OCI-LY1 (cell line): ENCODE measurements at regions not wholly inside any gene's neighbourhood (a gene's known extent, or its start where the extent isn't known, plus 50 kb on each side); places are given as distances from the start of the nearest gene placed in this dataset.
"Not testable (repeated sequence)": the region's sequence is repeated elsewhere in the genome, so short reads cannot be mapped to it uniquely, and the experiment has no call there.

Experiments used
- H2AFZ ChIP-seq: fragments of 200-600 bp; sonication (generic), shearing (Covaris generic); 2 replicates; pipeline ENCODE4 v1.6.0; 2014; ENCODE audit warnings: antibody characterized with exemption, mild to moderate bottlenecking, low read length
- H3F3A ChIP-seq: fragments of 200-600 bp; sonication (generic), shearing (Covaris generic); 2 replicates; pipeline ENCODE4 v1.6.0; 2014; ENCODE audit warnings: mild to moderate bottlenecking, antibody characterized with exemption, low read length, moderate library complexity; ENCODE audit not compliant: insufficient read depth
- H3K27ac ChIP-seq: fragments of 200-600 bp; sonication (generic); 2 replicates; pipeline ENCODE4 v1.5.1; 2014; ENCODE audit warnings: low read length, mixed run types, mild to moderate bottlenecking, low read depth; ENCODE audit not compliant: poor library complexity, severe bottlenecking
- H3K27me3 ChIP-seq: fragments of 200-600 bp; sonication (generic); 2 replicates; pipeline ENCODE4 v1.6.0; 2014; ENCODE audit warnings: antibody characterized with exemption, mild to moderate bottlenecking, low read length, moderate library complexity; ENCODE audit not compliant: insufficient read depth
- H3K36me3 ChIP-seq: fragments of 200-600 bp; sonication (generic); 2 replicates; pipeline ENCODE4 v1.6.1; 2014; ENCODE audit warnings: mild to moderate bottlenecking, antibody characterized with exemption, low read length, moderate library complexity, mixed read lengths; ENCODE audit not compliant: insufficient read depth
- H3K4me1 ChIP-seq: fragments of 200-600 bp; sonication (generic); 2 replicates; pipeline ENCODE4 v1.5.1; 2014; ENCODE audit warnings: mild to moderate bottlenecking, low read length, moderate library complexity; ENCODE audit not compliant: insufficient read depth, severe bottlenecking
- H3K4me2 ChIP-seq: fragments of 200-600 bp; sonication (generic), shearing (Covaris generic); 2 replicates; pipeline ENCODE4 v1.6.1; 2014; ENCODE audit warnings: low read length
- H3K4me3 ChIP-seq: fragments of 200-600 bp; sonication (generic); 2 replicates; pipeline ENCODE4 v1.5.1; 2014; ENCODE audit warnings: low read length, low read depth, mild to moderate bottlenecking, mixed read lengths; ENCODE audit not compliant: poor library complexity, severe bottlenecking
- H3K79me2 ChIP-seq: fragments of 200-600 bp; shearing (Covaris generic); 2 replicates; pipeline ENCODE4 v1.6.1; 2016; ENCODE audit warnings: mixed run types, low read length, mixed read lengths; ENCODE audit not compliant: insufficient read depth
- H3K9ac ChIP-seq: fragments of 200-600 bp; sonication (generic), shearing (Covaris generic); 2 replicates; pipeline ENCODE4 v1.6.1; 2014; ENCODE audit warnings: mild to moderate bottlenecking, low read length, mixed read lengths
- H3K9me2 ChIP-seq: fragments of 200-600 bp; sonication (generic), shearing (Covaris generic); 2 replicates; pipeline ENCODE4 v1.6.1; 2014; ENCODE audit warnings: low read depth, mild to moderate bottlenecking, low read length, mixed read lengths
- H3K9me3 ChIP-seq: fragments of 200-600 bp; shearing (Covaris generic); 2 replicates; pipeline ENCODE4 v1.6.1; 2014; ENCODE audit warnings: low read length, mixed read lengths
- H4K20me1 ChIP-seq: fragments of 200-600 bp; sonication (generic), shearing (Covaris generic); 2 replicates; pipeline ENCODE4 v1.6.0; 2016; ENCODE audit warnings: mild to moderate bottlenecking, low read length; ENCODE audit not compliant: insufficient read depth

GRCh38 chr5:1617236-1617755 is 93.5 kb upstream of the LPCAT1 start:
- H3K4me3 ChIP-seq, H3K27me3 ChIP-seq: not testable (repeated sequence)

DNA sequence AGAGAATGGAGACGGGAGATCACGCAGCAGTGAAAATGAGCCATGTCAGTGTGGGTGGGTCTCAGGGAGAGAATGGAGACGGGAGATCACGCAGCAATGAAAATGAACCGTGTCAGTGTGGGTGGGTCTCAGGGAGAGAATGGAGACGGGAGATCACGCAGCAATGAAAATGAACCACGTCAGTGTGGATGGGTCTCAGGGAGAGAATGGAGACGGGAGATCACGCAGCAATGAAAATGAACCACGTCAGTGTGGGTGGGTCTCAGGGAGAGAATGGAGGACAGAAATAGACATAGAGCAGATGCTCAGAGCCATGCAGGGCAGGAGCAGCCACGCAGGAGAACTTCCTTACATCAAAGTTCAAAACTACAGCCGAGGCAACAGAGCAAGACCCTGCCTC is 89.8 kb upstream of the LPCAT1 start:
- not testable (repeated sequence) for H3K4me1 ChIP-seq, H3K27ac ChIP-seq, H3K79me2 ChIP-seq, H3K27me3 ChIP-seq, H3K9ac ChIP-seq, H3K36me3 ChIP-seq, H3K9me2 ChIP-seq, H3F3A ChIP-seq, H3K9me3 ChIP-seq, H4K20me1 ChIP-seq, H2AFZ ChIP-seq, H3K4me3 ChIP-seq, H3K4me2 ChIP-seq

More at GRCh38 chr5:1617236-1617755, 93.5 kb upstream of the LPCAT1 start:
- not testable (repeated sequence) for H2AFZ ChIP-seq, H3K9ac ChIP-seq, H3K4me2 ChIP-seq, H3K27ac ChIP-seq, H3K9me2 ChIP-seq, H3K79me2 ChIP-seq, H3K9me3 ChIP-seq, H4K20me1 ChIP-seq, H3F3A ChIP-seq, H3K4me1 ChIP-seq
- H3K36me3 ChIP-seq, result peaks cover 12% of the 10 kb centered on the region; the same call in 1 of the 2 replicates

GRCh38 chr5:1610526-1610925 is 86.8 kb upstream of the LPCAT1 start:
- H3K27ac ChIP-seq, H3K9me2 ChIP-seq, H3K27me3 ChIP-seq, H2AFZ ChIP-seq, H3K4me2 ChIP-seq, H4K20me1 ChIP-seq, H3K36me3 ChIP-seq, H3K9me3 ChIP-seq, H3K79me2 ChIP-seq, H3F3A ChIP-seq, H3K4me1 ChIP-seq, H3K9ac ChIP-seq, H3K4me3 ChIP-seq: not testable (repeated sequence)

DNA sequence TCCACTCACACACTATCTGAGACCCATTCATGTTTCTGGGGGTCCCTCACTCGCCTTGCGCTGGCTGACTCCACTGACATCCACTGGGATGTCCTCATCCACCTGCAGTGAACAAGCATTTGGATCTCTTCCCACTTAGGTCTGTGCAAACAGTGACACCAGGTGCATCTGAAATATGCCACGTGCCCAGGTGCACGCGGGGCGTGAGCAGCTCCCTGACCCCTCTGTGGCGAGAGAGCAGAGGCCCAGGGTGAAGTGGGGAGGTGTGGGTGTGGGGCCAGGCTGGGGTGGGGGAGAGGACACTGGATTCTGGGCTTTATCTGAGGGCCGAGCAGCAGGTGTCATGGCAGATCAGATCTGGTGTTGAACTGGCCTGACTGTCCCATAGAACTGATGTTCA is 85.4 kb upstream of the LPCAT1 start:
- not testable (repeated sequence) for H4K20me1 ChIP-seq, H3K9ac ChIP-seq, H3K27ac ChIP-seq, H3K36me3 ChIP-seq, H3F3A ChIP-seq, H3K4me2 ChIP-seq, H3K27me3 ChIP-seq, H3K9me2 ChIP-seq, H3K9me3 ChIP-seq, H3K79me2 ChIP-seq, H2AFZ ChIP-seq, H3K4me3 ChIP-seq, H3K4me1 ChIP-seq

DNA sequence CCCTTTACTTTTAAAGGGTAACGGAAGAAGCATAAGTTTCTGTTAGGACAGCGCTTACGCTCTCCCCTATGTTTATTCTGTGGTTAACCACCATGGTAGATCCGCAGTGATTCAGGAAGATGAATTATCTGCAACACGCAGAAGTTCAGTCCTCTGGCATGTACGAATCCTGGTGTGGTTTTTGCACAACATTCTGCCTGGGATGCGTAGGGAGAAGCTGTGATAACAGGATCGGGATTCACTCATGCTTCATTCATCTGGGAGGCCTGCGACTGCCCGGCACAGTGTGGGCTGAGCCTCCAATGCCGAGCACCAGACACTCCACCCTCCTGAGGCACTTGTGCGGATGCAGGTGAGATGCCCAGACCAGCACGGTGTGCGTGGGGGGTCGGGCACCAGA is 84.6 kb upstream of the LPCAT1 start:
- not testable (repeated sequence) for H3K79me2 ChIP-seq, H3K9ac ChIP-seq, H3K27me3 ChIP-seq, H3K4me3 ChIP-seq, H3K27ac ChIP-seq, H4K20me1 ChIP-seq, H3K9me2 ChIP-seq, H3K36me3 ChIP-seq, H3K4me1 ChIP-seq, H3F3A ChIP-seq, H3K4me2 ChIP-seq, H3K9me3 ChIP-seq, H2AFZ ChIP-seq

GRCh38 chr5:1606951-1607350 is 83.2 kb upstream of the LPCAT1 start:
- H3K4me3 ChIP-seq, H4K20me1 ChIP-seq, H3K9me3 ChIP-seq, H3K9ac ChIP-seq, H3F3A ChIP-seq, H3K27ac ChIP-seq, H3K4me1 ChIP-seq, H3K4me2 ChIP-seq, H3K27me3 ChIP-seq, H2AFZ ChIP-seq, H3K79me2 ChIP-seq, H3K36me3 ChIP-seq, H3K9me2 ChIP-seq: not testable (repeated sequence)

DNA sequence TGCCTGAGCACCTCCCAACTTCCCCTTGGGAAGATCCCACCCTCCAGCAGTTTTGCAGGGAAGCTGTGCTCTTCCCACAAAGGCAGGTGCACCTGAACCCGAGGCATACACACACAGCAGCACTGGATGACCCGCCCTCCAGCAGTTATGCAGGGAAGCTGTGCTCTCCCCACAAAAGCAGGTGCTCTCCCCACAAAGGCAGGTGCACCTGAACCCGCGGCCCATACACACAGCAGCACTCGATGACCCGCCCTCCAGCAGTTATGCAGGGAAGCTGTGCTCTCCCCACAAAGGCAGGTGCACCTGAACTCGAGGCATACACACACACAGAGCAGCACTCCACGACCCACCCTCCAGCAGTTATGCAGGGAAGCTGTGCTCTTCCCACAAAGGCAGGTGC is 80.2 kb upstream of the LPCAT1 start:
- H3K36me3 ChIP-seq, H3K4me3 ChIP-seq, H3K9me2 ChIP-seq, H3K9ac ChIP-seq, H3K27me3 ChIP-seq, H3K27ac ChIP-seq, H4K20me1 ChIP-seq, H3K4me1 ChIP-seq, H3K4me2 ChIP-seq, H3K79me2 ChIP-seq, H3F3A ChIP-seq, H2AFZ ChIP-seq, H3K9me3 ChIP-seq: not testable (repeated sequence)

DNA sequence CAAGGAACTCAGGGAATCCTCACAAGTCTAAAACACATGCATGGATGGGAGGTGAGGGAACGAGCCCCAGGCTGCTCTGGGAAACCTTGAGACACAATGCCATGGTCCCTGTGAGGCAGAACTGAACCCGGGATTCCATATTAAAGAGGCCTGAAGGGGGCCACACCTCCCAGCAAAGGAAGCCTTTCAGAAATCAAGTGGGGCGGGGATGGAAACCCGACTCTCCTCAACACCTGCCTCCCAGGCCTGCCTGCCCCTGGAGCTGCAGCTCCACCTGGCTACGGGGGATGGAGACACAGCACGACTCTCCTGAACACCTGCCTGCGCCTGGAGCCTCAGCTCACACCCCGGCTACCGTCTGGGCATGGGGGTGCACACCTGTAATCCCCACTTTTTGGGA is 77.8 kb upstream of the LPCAT1 start:
- not testable (repeated sequence) for H3K4me2 ChIP-seq, H2AFZ ChIP-seq, H3K9ac ChIP-seq, H3K27me3 ChIP-seq, H3K4me3 ChIP-seq, H3K9me3 ChIP-seq, H3K79me2 ChIP-seq, H3K4me1 ChIP-seq, H3K27ac ChIP-seq, H3K9me2 ChIP-seq, H3F3A ChIP-seq, H3K36me3 ChIP-seq, H4K20me1 ChIP-seq
